ENCODE measurements at regions not wholly inside any gene's neighbourhood (a gene's known extent, or its start where the extent isn't known, plus 50 kb on each side); places are given as distances from the start of the nearest gene placed in this dataset.

- no peak for DNase-seq (ENCODE audit: low read depth in 2 of 2)
Measured at GRCh38 chr22:48715511-48715910, 1112.2 kb downstream of the BRD1 start.

GRCh38 chr22:48714231-48714630 lies 1113.4 kb downstream of the BRD1 start:
- no peak for DNase-seq (ENCODE audit: low read depth in 2 of 2)

GRCh38 chr22:48713272-48714205 lies 1114.1 kb downstream of the BRD1 start:
- DNase-seq (ENCODE audit: low read depth in 2 of 2), result no peak

DNA sequence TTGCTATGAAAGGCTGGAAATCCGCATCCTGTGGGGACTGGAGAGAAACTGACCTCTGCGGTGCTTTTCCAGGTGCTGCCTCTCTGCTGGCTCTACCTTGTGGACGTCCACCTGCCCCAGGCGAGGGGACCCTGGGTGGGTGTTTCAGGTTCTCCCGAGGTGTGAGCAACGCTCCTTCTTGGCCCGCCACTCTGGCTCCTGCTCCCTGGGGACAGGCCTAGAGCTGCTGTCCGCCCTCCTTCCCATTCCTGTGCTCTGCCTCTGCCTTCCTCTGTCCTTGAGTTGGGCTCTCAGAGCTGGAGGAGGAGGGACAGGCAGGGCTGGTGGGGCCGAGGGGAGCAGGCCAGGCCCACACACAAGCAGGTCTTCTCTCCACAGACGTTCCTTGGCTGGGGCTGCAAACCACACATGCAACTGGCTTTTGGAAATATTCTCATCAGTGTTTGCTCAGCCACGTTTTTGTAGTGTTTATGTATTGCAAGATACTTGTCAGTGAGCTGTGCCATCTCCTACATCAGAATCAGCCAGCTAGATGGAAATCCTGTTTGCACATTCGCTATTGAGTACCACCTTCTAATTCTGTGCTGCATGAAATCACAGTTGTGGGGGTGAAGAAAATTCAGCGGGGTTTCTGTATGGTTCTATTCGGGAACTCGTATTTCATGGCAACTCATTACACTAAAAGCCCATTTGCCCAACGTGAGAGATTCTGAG lies 1115.0 kb downstream of the BRD1 start:
- no peak for DNase-seq (ENCODE audit: low read depth in 2 of 2)

DNA sequence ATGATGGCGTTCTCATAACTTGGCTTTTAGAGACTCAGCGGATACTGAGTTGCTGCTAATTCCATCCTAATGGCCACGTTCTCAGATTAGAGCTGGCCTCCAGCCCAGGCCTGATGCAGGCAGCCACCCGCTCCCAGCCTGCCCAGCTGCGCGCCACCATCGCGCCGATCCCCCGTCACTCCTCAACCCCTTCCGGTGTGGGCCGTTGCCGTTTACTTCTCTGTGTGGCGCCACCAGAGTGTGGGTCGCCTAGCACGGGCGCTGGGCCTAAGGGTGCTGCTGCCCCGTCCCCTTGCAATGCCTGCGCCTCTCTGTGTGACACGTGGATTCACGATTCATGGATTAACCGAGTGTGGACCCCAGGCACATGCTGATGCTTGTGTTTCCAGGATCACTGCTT lies 1116.0 kb downstream of the BRD1 start:
- DNase-seq (ENCODE audit: low read depth in 2 of 2), result no peak

DNA sequence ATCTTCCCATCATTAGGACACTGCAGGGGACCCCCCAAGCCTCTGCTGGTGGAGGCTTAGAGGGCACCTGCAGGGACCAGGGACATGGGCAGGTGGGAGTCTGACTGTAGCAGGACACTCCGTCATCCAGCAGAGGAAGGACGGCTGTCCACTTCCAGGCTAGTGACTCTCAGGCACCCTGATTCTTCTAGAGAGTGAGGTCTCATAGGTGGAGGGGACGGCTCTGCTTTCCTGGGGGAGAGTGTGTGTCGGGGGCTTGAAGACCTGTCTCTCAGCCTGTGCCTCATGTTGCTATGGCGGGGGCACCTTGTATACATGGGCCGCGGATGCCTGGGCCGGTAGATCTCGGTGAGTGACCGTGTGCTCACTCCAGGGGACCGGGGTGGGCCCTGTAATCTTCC lies 1116.6 kb downstream of the BRD1 start:
- DNase-seq (ENCODE audit: low read depth in 2 of 2), result no peak

- no peak for DNase-seq (ENCODE audit: low read depth in 2 of 2)
Measured at GRCh38 chr22:48710410-48710809, 1117.3 kb downstream of the BRD1 start.

- no peak for DNase-seq (ENCODE audit: low read depth in 2 of 2)
Measured at GRCh38 chr22:48709976-48710375, 1117.7 kb downstream of the BRD1 start.

DNA sequence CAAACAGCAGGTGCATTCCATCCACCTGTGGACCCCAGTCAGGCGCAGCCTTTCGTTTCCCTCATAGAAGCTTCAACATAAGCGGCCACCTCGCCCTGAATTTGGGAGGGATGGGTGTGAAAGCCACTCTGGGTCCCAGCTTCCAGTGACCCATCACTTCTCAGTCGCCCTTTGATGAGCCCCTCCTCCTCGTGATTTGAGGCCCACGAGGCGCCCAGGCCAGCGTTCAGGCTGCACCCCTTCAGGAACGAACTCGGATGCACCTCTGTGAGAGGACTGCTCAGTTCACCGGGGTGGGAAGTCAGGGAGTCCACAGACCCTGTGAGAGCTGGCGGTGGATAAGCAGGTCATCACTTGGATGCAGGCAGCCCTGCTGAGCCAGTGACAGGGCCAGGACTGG lies 1118.2 kb downstream of the BRD1 start:
- no peak for DNase-seq (ENCODE audit: low read depth in 2 of 2)

DNA sequence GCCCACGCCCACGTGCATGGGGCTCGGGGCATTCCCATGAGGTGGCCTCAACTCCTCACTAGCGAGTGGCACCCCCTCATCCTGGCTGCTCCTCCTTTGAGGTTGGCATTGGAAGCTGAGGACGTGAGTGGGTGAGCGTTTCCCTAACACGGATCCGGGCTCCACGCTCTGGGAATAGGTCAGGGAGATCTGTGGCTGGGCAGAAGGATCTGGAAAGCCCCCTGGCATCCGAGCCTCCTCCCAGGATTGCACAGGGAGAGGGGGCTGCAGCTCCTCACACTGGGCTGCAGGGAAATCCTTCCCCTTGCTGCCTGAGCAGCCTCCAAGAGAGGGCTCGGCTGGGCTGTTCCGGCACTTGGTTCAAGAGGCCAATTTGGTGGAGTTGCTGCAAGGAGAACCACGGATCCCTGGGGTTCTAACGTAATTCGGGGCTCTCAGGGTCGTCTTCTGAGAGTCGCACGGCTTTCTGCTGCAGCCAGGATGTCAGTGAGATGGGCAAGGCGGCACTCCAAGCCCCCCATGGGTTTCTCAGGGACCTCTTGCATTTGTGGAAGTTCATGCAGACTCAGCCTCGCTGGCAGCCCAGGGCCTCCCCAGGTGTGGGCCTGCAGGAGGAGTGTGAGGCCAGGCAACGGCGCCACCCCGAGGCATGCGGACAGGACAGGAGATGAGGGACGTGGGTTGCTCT lies 1119.0 kb downstream of the BRD1 start:
- DNase-seq (ENCODE audit: low read depth in 2 of 2), result no peak

DNA sequence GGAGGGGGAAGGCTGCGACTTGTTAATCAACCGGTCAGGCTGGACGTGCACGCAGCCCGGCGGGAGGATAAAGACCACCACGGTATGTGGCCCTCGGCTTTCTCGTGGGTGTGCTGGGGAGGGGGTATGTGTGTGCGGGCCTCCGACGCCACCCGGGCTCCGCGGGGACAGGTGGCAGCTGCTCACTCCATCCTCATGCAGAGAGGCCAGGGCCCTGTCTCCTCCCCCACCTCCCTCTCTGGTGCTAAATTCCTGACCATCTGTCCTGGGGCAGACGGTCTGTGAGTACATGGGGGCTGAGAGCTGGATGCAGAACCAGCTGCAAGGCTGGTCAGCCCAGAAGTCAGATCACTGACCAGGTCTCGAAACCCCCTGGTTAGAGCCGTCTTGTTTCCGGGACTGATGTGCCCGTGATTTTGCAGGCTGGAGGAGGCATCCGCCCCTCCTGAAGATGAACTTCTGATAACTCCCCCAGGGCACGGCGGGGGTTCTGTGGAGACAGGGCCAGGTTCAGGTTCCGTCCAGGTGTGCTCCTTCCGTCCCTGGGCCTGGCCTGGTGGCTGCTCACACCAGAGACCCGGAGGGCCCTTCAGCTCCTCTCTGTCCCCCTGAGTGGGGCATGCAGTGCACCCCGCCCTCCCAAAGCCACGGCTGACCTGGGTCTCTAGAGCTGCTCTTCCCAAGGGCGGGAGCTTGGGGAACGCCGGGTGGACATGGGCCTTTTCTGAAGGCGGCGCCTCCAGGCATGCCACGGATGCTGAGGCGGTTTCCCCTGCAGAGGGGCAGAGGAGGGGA lies 1119.7 kb downstream of the BRD1 start:
- no peak for DNase-seq (ENCODE audit: low read depth in 2 of 2)

- DNase-seq (ENCODE audit: low read depth in 2 of 2), result no peak
Measured at GRCh38 chr22:48706934-48707762, 1120.5 kb downstream of the BRD1 start.

DNA sequence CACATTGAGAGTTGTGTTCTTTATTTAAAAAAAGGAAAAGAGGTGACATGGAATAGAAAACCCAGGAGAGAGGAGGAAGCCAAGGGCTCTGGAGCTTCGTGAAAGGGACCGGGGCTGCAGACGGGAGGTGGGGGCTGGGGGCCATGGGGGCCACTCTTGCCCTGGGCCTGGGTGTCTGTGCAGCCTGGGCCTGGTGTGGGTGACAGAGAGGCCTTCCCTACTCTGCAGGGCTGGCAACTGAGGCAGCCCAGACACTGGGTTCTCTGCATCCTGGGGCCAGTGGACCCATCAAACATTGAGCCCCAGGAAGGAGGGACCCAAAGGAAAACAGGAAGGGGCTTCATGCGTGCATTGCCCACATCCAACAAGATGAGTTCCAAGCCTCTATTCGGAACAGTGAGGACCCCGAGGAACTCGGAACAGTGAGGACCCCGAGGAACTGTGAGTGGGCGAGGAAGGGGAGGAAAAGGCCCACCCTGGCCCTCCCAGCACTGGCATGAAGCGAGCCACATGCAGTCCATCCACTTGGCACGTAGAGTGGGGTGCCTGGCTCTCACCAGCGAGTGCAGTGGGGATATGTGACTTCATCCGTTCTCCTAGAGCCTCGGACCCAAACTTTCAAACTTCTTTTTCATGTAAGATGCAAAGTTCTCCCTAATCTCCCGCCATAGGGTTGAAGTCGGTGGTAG lies 1121.6 kb downstream of the BRD1 start:
- no peak for DNase-seq (ENCODE audit: low read depth in 2 of 2)

DNA sequence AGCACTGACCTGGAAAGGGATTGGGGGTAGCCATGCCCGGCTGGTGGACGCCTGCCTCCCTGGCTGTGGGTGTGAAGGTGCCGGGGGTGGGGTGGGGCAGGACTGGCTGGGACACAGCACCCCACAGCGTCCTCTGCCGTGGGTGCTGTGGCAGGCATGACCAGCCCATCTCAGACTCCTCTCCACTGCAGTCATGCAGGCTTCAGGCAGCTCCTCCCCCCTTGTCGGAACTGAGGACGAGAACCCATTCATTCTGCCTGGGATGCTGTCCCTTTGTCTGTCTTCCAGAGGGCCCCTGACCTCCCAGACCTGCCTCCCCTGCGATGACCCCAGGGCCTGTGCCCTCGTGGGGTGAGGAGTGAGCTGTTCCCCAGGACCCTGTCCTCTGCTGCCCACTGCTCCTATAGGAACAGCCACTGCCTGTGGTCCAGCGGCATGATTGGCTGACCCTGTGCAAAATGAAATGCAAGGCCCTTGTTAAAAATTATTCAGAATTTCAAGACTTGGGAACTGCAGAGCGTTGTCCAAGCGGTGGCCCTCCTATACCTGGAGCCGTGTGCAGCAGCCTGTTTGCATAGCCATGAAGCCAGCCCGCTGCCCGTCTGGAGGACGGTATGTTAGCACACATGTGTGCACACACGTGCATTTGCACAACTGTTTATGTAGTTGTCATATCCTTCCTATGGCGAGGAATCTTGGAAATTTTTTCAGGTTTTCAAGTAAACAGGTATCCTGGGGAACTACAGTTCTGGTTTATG lies 1122.3 kb downstream of the BRD1 start:
- no peak for DNase-seq (ENCODE audit: low read depth in 2 of 2)

GRCh38 chr22:48704335-48704734 lies 1123.3 kb downstream of the BRD1 start:
- no peak for DNase-seq (ENCODE audit: low read depth in 2 of 2)

GRCh38 chr22:48703265-48703941 lies 1124.3 kb downstream of the BRD1 start:
- DNase-seq (ENCODE audit: low read depth in 2 of 2), result no peak

- DNase-seq (ENCODE audit: low read depth in 2 of 2), result no peak
Measured at GRCh38 chr22:48702573-48703264, 1125.0 kb downstream of the BRD1 start.
